ENCODE measurements at regions not wholly inside any gene's neighbourhood (a gene's known extent, or its start where the extent isn't known, plus 50 kb on each side); places are given as distances from the start of the nearest gene placed in this dataset.

DNA sequence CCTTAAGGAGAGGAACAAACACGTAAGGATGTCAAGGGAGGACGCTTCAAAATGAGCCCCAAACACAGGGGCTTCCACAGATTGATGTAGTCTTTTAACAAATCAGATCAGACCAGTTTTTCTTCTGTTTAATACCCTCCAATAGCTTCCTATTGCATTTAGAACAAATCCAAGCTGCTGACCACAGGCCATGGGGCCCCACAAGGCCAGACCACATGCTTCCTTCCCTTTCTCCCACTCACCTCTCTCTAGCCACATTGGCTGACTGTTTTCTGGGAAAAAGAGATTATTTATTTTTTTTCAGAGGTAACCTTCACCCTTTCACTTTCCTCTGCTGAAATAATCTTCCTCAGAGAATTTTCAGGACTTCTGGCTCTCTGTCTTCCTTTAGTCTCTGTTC is 380.6 kb downstream of the SIPA1L2 start:
- FAIRE-seq (no peak), DNase-seq (no peak)
- Histone ChIP-seq H3K27me3 (ENCODE audit: control insufficient read depth in 3 of 3, insufficient read depth in 3 of 3, low read length in 3 of 3) (no peaks in the 10 kb centered on the region), H3K9me3 (ENCODE audit: control insufficient read depth in 2 of 2, insufficient read depth in 1 of 2, low read depth in 1 of 2, low read length in 1 of 2) (no peaks in the 10 kb centered on the region), H3K4me3 (ENCODE audit: low read depth in 1 of 3, low read length in 3 of 3) (no peak overlapping the region), H3K27ac (ENCODE audit: low read depth in 1 of 3, low read length in 2 of 3) (no peak overlapping the region), H3K4me1 (ENCODE audit: control insufficient read depth in 3 of 3, insufficient read depth in 2 of 3, low read depth in 1 of 3, low read length in 2 of 3) (no peaks in the 10 kb centered on the region), H3K36me3 (ENCODE audit: control insufficient read depth in 3 of 3, insufficient read depth in 2 of 3, low read depth in 1 of 3, low read length in 3 of 3) (no peaks in the 10 kb centered on the region)
- WGBS, 3 donors, result 62 to 89% (median 71%) methylated on average over 2 of the region's 2 CpGs

DNA sequence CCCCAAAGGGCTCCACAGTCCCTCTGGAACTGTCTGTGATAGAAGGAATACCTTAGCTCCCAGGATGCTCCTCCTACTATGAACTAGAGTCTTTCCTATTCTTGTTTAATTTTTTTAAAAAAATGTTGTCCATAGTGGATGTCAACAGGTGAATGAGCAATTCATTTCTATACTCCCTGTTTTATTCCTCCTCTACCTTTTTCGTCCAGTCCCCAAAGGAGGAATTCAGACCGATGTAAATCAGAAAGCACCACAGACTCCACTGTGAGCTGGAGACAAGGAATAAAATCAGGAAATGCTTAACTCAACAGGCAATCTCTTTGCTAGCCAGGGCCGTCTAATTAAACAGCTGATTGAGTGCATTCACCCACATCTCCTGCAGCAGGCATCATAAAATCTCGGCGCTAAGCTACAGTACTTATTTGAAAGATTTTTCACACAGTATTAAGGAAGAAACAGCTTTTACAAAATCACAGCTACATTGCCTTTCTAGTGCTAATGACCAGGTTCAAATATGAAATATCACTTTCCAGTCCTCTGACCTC is 381.6 kb downstream of the SIPA1L2 start:
- Histone ChIP-seq H3K27me3 (ENCODE audit: control insufficient read depth in 3 of 3, insufficient read depth in 3 of 3, low read length in 3 of 3) (no peaks in the 10 kb centered on the region), H3K27ac (ENCODE audit: low read depth in 1 of 3, low read length in 2 of 3) (no peak overlapping the region), H3K4me1 (ENCODE audit: control insufficient read depth in 3 of 3, insufficient read depth in 2 of 3, low read depth in 1 of 3, low read length in 2 of 3) (no peaks in the 10 kb centered on the region), H3K36me3 (ENCODE audit: control insufficient read depth in 3 of 3, insufficient read depth in 2 of 3, low read depth in 1 of 3, low read length in 3 of 3) (no peaks in the 10 kb centered on the region), H3K9me3 (ENCODE audit: control insufficient read depth in 2 of 2, insufficient read depth in 1 of 2, low read depth in 1 of 2, low read length in 1 of 2) (no peaks in the 10 kb centered on the region), H3K4me3 (ENCODE audit: low read depth in 1 of 3, low read length in 3 of 3) (no peak overlapping the region)
- WGBS, 3 donors, result 58 to 63% (median 61%) methylated on average over 5 of the region's 5 CpGs
- FAIRE-seq (no peak), DNase-seq (no peak)

DNA sequence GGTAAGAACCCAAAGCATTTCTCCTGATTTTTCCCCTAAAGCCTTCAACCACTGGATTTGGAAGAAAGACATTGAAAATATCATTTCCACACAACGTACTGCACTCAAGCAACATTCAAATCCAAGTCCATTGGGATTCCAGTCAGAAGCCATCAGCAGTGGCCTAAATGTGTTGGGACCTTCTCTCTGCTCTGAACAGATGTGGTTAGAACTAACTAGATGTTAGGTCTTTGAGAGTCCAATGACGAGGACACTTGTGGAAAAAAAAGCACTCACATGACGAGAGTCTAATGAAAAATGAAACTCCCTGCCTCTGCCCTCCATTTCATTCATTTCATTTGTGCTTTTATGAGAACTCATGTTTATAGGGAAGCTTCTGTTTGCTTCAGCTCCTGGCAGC is 382.3 kb downstream of the SIPA1L2 start:
- no peak for DNase-seq
- H3K9me3 ChIP-seq (ENCODE audit: control insufficient read depth in 2 of 2, insufficient read depth in 1 of 2, low read depth in 1 of 2, low read length in 1 of 2), result no peaks in the 10 kb centered on the region
- no peak overlapping the region for H3K4me3 ChIP-seq (ENCODE audit: low read depth in 1 of 3, low read length in 3 of 3)
- no peak overlapping the region for H3K27ac ChIP-seq (ENCODE audit: low read depth in 1 of 3, low read length in 2 of 3)
- H3K4me1 ChIP-seq (ENCODE audit: control insufficient read depth in 3 of 3, insufficient read depth in 2 of 3, low read depth in 1 of 3, low read length in 2 of 3), result no peaks in the 10 kb centered on the region
- no peak for FAIRE-seq
- WGBS, 3 donors, result 57 to 84% (median 75%) methylated on average over 3 of the region's 3 CpGs
- H3K27me3 ChIP-seq (ENCODE audit: control insufficient read depth in 3 of 3, insufficient read depth in 3 of 3, low read length in 3 of 3), result no peaks in the 10 kb centered on the region
- H3K36me3 ChIP-seq (ENCODE audit: control insufficient read depth in 3 of 3, insufficient read depth in 2 of 3, low read depth in 1 of 3, low read length in 3 of 3), result no peaks in the 10 kb centered on the region

DNA sequence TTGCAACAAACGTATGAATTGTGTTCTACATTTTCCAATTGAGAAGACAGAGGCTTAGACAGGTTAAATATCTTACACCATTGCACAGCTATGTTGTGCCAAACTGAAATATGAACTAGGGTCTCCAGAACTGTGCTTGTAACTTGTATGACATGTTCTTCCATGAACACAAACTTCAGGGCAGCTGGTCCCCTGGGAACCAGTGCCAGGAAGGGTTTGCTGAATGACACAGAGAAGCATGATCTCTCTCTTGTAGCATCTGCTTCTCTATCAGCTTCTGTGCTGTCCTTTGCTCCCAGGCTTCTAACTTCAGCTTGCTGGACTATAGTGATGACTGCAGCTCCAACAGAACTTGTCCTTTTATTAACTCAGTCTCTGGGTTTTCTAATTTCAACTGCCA is 385.5 kb downstream of the SIPA1L2 start:
- Histone ChIP-seq H3K27ac (ENCODE audit: low read depth in 1 of 3, low read length in 2 of 3) (no peak overlapping the region), H3K9me3 (ENCODE audit: control insufficient read depth in 2 of 2, insufficient read depth in 1 of 2, low read depth in 1 of 2, low read length in 1 of 2) (peaks cover 0 to 5% of the 10 kb centered on the region in 2 donors), H3K27me3 (ENCODE audit: control insufficient read depth in 3 of 3, insufficient read depth in 3 of 3, low read length in 3 of 3) (peaks cover 0 to 4% (median 4%) of the 10 kb centered on the region in 3 donors), H3K4me3 (ENCODE audit: low read depth in 1 of 3, low read length in 3 of 3) (no peak overlapping the region), H3K4me1 (ENCODE audit: control insufficient read depth in 3 of 3, insufficient read depth in 2 of 3, low read depth in 1 of 3, low read length in 2 of 3) (no peaks in the 10 kb centered on the region), H3K36me3 (ENCODE audit: control insufficient read depth in 3 of 3, insufficient read depth in 2 of 3, low read depth in 1 of 3, low read length in 3 of 3) (no peaks in the 10 kb centered on the region)
- DNase-seq, result no peak
- 68 to 76% (median 75%) methylated on average over 1 of the region's 1 CpG for WGBS, 3 donors
- FAIRE-seq, result no peak

DNA sequence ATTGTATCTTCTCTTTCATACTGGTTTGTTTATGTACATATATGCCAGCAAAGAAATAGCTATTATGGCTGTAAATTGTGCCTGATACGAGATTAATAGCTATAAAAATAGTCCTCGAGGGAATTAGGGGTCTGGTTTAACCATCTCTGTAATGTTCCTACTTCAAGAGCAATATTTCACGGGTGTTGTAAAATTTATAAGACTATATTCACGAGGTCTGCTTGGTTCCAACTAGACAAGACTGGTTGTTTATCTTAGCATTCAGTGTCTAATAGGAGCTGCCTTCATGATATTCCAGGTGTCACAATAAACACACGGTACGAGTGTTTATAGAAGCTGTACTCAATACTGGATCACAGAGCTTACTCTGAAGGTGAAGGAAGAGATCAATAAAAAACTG is 389.9 kb downstream of the SIPA1L2 start:
- WGBS, 3 donors, result 21 to 44% (median 27%) methylated on average over 6 of the region's 6 CpGs
- H3K27me3 ChIP-seq (ENCODE audit: control insufficient read depth in 3 of 3, insufficient read depth in 3 of 3, low read length in 3 of 3), result peaks cover 0 to 4% (median 4%) of the 10 kb centered on the region in 3 donors
- no peak overlapping the region for H3K27ac ChIP-seq (ENCODE audit: low read depth in 1 of 3, low read length in 2 of 3)
- no peak for FAIRE-seq
- no peak overlapping the region for H3K4me3 ChIP-seq (ENCODE audit: low read depth in 1 of 3, low read length in 3 of 3)
- H3K36me3 ChIP-seq (ENCODE audit: control insufficient read depth in 3 of 3, insufficient read depth in 2 of 3, low read depth in 1 of 3, low read length in 3 of 3), result no peaks in the 10 kb centered on the region
- H3K4me1 ChIP-seq (ENCODE audit: control insufficient read depth in 3 of 3, insufficient read depth in 2 of 3, low read depth in 1 of 3, low read length in 2 of 3), result no peaks in the 10 kb centered on the region
- DNase-seq, result no peak
- peaks cover 0 to 5% of the 10 kb centered on the region in 2 donors for H3K9me3 ChIP-seq (ENCODE audit: control insufficient read depth in 2 of 2, insufficient read depth in 1 of 2, low read depth in 1 of 2, low read length in 1 of 2)

DNA sequence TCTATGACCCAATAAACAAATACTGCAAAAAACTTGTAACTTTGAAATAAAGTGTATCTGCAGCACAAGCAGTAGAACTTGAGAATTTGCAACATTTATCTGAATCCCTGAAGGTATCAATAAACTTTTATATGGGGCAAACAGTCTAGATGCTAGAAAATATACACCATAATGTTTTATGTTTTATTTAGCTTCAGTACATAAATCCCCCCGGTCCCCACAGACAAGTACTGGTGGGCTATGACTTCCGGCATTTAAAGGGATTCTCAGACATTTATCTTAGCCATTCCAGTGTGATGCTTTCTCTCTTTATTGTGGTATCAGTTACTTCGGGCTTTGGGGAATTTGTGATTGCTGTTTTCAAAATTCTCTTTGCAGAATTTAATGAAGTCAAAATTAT is 390.4 kb downstream of the SIPA1L2 start:
- WGBS, 3 donors, result 74 to 86% (median 85%) methylated on average over 3 of the region's 3 CpGs
- FAIRE-seq, result no peak

DNA sequence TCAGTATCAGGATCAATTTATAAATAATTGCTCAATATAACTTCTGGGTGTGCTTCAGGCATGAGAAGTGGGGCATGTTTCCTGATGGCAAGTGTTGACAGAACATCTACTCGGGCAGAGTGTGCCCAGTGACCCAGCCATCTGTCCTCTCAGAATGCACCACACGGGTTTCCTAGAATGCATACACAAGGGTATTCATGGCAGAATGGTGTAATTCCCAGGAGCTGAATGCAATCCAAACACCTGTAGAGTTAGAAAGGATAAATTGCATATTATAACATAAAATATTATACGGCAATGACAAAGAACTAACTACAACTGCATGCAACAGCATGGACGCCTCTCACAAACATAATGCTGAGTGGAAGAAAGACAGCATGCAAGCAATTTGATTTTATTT is 391.9 kb downstream of the SIPA1L2 start:
- Histone ChIP-seq H3K4me1 (ENCODE audit: control insufficient read depth in 3 of 3, insufficient read depth in 2 of 3, low read depth in 1 of 3, low read length in 2 of 3) (no peaks in the 10 kb centered on the region), H3K36me3 (ENCODE audit: control insufficient read depth in 3 of 3, insufficient read depth in 2 of 3, low read depth in 1 of 3, low read length in 3 of 3) (no peaks in the 10 kb centered on the region), H3K9me3 (ENCODE audit: control insufficient read depth in 2 of 2, insufficient read depth in 1 of 2, low read depth in 1 of 2, low read length in 1 of 2) (peaks cover 0 to 5% of the 10 kb centered on the region in 2 donors), H3K4me3 (ENCODE audit: low read depth in 1 of 3, low read length in 3 of 3) (no peak overlapping the region), H3K27ac (ENCODE audit: low read depth in 1 of 3, low read length in 2 of 3) (no peak overlapping the region), H3K27me3 (ENCODE audit: control insufficient read depth in 3 of 3, insufficient read depth in 3 of 3, low read length in 3 of 3) (peaks cover 0 to 4% (median 4%) of the 10 kb centered on the region in 3 donors)
- FAIRE-seq (no peak), DNase-seq (no peak)
- WGBS, 3 donors, result 90 to 96% (median 95%) methylated on average over 4 of the region's 4 CpGs

More for the DNA sequence above, 390.4 kb downstream of the SIPA1L2 start:
- Histone ChIP-seq H3K4me1 (ENCODE audit: control insufficient read depth in 3 of 3, insufficient read depth in 2 of 3, low read depth in 1 of 3, low read length in 2 of 3) (no peaks in the 10 kb centered on the region), H3K9me3 (ENCODE audit: control insufficient read depth in 2 of 2, insufficient read depth in 1 of 2, low read depth in 1 of 2, low read length in 1 of 2) (peaks cover 0 to 5% of the 10 kb centered on the region in 2 donors), H3K36me3 (ENCODE audit: control insufficient read depth in 3 of 3, insufficient read depth in 2 of 3, low read depth in 1 of 3, low read length in 3 of 3) (no peaks in the 10 kb centered on the region), H3K4me3 (ENCODE audit: low read depth in 1 of 3, low read length in 3 of 3) (no peak overlapping the region), H3K27me3 (ENCODE audit: control insufficient read depth in 3 of 3, insufficient read depth in 3 of 3, low read length in 3 of 3) (peaks cover 0 to 4% (median 4%) of the 10 kb centered on the region in 3 donors), H3K27ac (ENCODE audit: low read depth in 1 of 3, low read length in 2 of 3) (no peak overlapping the region)
- no peak for DNase-seq

DNA sequence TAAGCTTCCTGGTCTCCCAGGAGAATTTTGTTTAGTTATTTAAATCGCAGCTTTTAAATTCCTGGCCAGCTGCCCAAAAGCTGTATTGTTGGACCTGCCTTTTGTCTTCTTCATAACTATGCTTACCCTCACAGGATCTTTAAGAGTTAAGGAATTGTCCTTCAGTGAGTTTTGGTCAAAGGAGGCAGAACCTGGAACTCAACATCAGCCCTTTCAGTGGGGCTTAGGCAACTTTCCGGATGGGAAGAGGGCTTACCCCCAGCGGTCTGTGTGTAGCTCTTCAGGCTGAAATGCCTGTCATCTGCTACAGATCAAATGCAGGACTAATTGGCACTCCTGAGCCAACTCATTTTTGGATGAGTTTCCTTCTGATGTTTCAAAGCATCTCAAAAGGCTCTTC is 402.6 kb downstream of the SIPA1L2 start:
- no peak overlapping the region for H3K4me3 ChIP-seq (ENCODE audit: low read depth in 1 of 3, low read length in 3 of 3)
- no peak overlapping the region for H3K27ac ChIP-seq (ENCODE audit: low read depth in 1 of 3, low read length in 2 of 3)
- no peaks in the 10 kb centered on the region for H3K36me3 ChIP-seq (ENCODE audit: control insufficient read depth in 3 of 3, insufficient read depth in 2 of 3, low read depth in 1 of 3, low read length in 3 of 3)
- DNase-seq (no peak), FAIRE-seq (no peak)
- 41 to 62% (median 47%) methylated on average over 3 of the region's 3 CpGs for WGBS, 3 donors
- H3K9me3 ChIP-seq (ENCODE audit: control insufficient read depth in 2 of 2, insufficient read depth in 1 of 2, low read depth in 1 of 2, low read length in 1 of 2), result no peaks in the 10 kb centered on the region
- no peaks in the 10 kb centered on the region for H3K27me3 ChIP-seq (ENCODE audit: control insufficient read depth in 3 of 3, insufficient read depth in 3 of 3, low read length in 3 of 3)
- no peaks in the 10 kb centered on the region for H3K4me1 ChIP-seq (ENCODE audit: control insufficient read depth in 3 of 3, insufficient read depth in 2 of 3, low read depth in 1 of 3, low read length in 2 of 3)

DNA sequence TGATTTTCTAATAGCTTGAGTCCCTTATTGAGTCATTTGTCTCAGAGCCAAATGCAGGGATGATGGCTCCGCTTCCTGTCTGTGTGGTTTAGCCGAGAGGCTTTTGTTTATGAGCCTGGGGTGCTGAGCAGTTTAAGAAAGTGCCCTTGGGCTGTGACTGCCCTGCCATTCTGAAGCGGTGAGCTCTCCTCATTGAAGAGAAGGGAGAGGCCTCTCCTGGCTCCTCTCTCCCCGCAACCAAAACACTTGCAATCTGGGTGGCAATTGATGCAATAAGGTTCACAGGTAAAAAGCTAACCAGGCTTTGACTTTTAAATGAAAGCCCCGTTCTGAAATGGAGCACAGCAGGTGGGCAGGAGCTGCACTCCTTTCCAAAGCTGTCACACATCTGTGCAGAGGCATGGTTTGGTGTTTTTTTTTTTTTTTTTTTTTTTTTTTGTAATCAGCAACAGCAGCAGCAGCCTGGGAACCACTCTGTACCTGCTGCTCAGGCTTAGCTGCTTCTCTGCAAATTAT is 403.7 kb downstream of the SIPA1L2 start:
- WGBS, 3 donors, result 50 to 73% (median 54%) methylated on average over 5 of the region's 5 CpGs
- FAIRE-seq, result no peak
- H3K36me3 ChIP-seq (ENCODE audit: control insufficient read depth in 3 of 3, insufficient read depth in 2 of 3, low read depth in 1 of 3, low read length in 3 of 3), result no peaks in the 10 kb centered on the region
- peak overlapping the region in 1 of 3 donors; percentile 35 for H3K27ac ChIP-seq (ENCODE audit: low read depth in 1 of 3, low read length in 2 of 3)
- H3K4me1 ChIP-seq (ENCODE audit: control insufficient read depth in 3 of 3, insufficient read depth in 2 of 3, low read depth in 1 of 3, low read length in 2 of 3), result no peaks in the 10 kb centered on the region
- peak in 1 of 2 donors; percentile 38 for DNase-seq
- H3K9me3 ChIP-seq (ENCODE audit: control insufficient read depth in 2 of 2, insufficient read depth in 1 of 2, low read depth in 1 of 2, low read length in 1 of 2), result no peaks in the 10 kb centered on the region
- no peak overlapping the region for H3K4me3 ChIP-seq (ENCODE audit: low read depth in 1 of 3, low read length in 3 of 3)
- no peaks in the 10 kb centered on the region for H3K27me3 ChIP-seq (ENCODE audit: control insufficient read depth in 3 of 3, insufficient read depth in 3 of 3, low read length in 3 of 3)

Measured in small intestine (tissue), 7 donors.